Stimulated activated CD4-positive, alpha-beta T cell treated with anti-CD3 and anti-CD28 coated beads, Interleukin-1b, Interleukin-23, amount 100 ng/mL, for 4 hours (primary cell): ENCODE measurements at regions not wholly inside any gene's neighbourhood (a gene's known extent, or its start where the extent isn't known, plus 50 kb on each side); places are given as distances from the start of the nearest gene placed in this dataset.

Experiments
- DNase-seq, 2 donors: peaks; one replicate each; pipeline ENCODE4 v3.0.0-alpha.2; 2020; ENCODE audit warnings: low read depth in 2 of 2

GRCh38 chr4:14046642-14047041 is 419.1 kb upstream of the BOD1L1 start:
- DNase-seq, result no peak

- DNase-seq, result no peak
Measured at GRCh38 chr4:14047840-14048239, 420.3 kb upstream of the BOD1L1 start.

GRCh38 chr4:14049946-14050345 is 422.4 kb upstream of the BOD1L1 start:
- no peak for DNase-seq

GRCh38 chr4:14053291-14053690 is 425.8 kb upstream of the BOD1L1 start:
- DNase-seq, result no peak

- DNase-seq, result no peak
Measured at GRCh38 chr4:14054391-14054790, 426.9 kb upstream of the BOD1L1 start.

- DNase-seq, result no peak
Measured at GRCh38 chr4:14059006-14059405, 431.5 kb upstream of the BOD1L1 start.

GRCh38 chr4:14064984-14065383 is 437.5 kb upstream of the BOD1L1 start:
- no peak for DNase-seq

GRCh38 chr4:14065406-14065805 is 437.9 kb upstream of the BOD1L1 start:
- no peak for DNase-seq

GRCh38 chr4:14066979-14067378 is 439.5 kb upstream of the BOD1L1 start:
- no peak for DNase-seq

GRCh38 chr4:14069886-14070285 is 442.4 kb upstream of the BOD1L1 start:
- no peak for DNase-seq

- DNase-seq, result no peak
Measured at GRCh38 chr4:14070289-14070880, 442.9 kb upstream of the BOD1L1 start.

GRCh38 chr4:14072506-14072905 is 445.0 kb upstream of the BOD1L1 start:
- no peak for DNase-seq

GRCh38 chr4:14076776-14077175 is 449.3 kb upstream of the BOD1L1 start:
- DNase-seq, result no peak

GRCh38 chr4:14078326-14078725 is 450.8 kb upstream of the BOD1L1 start:
- no peak for DNase-seq

- no peak for DNase-seq
Measured at GRCh38 chr4:14079601-14080000, 452.1 kb upstream of the BOD1L1 start.

- DNase-seq, result no peak
Measured at GRCh38 chr4:14083150-14083549, 455.6 kb upstream of the BOD1L1 start.

GRCh38 chr4:14084598-14084997 is 457.1 kb upstream of the BOD1L1 start:
- no peak for DNase-seq

GRCh38 chr4:14087459-14087858 is 459.9 kb upstream of the BOD1L1 start:
- no peak for DNase-seq

GRCh38 chr4:14087921-14088320 is 460.4 kb upstream of the BOD1L1 start:
- DNase-seq, result no peak

- no peak for DNase-seq
Measured at GRCh38 chr4:14091531-14091930, 464.0 kb upstream of the BOD1L1 start.

GRCh38 chr4:14091966-14092365 is 464.4 kb upstream of the BOD1L1 start:
- no peak for DNase-seq

- no peak for DNase-seq
Measured at GRCh38 chr4:14092741-14093140, 465.2 kb upstream of the BOD1L1 start.

- no peak for DNase-seq
Measured at GRCh38 chr4:14095831-14096230, 468.3 kb upstream of the BOD1L1 start.

GRCh38 chr4:14096396-14096965 is 469.0 kb upstream of the BOD1L1 start:
- DNase-seq, result no peak
